GM18867 (cell line): ENCODE measurements at regions not wholly inside any gene's neighbourhood (a gene's known extent, or its start where the extent isn't known, plus 50 kb on each side); places are given as distances from the start of the nearest gene placed in this dataset.
A peak's percentile ranks its signal among the peaks of the same experiment; 100 is the strongest.

ENCODE experiments used
- ATAC-seq: cut with Tn5 transposase; IDR thresholded peaks from one replicate; pipeline ENCODE4 v1.9.1; 2021; ENCODE audit warnings: mild to moderate bottlenecking, moderate library complexity; ENCODE audit not compliant: unreplicated experiment

GRCh38 chr5:112112346-112112745 lies 306.7 kb downstream of the EPB41L4A start:
- no peak for ATAC-seq

- no peak for ATAC-seq
These were observed 309.6 kb downstream of the EPB41L4A start for GRCh38 chr5:112109331-112110007.

DNA sequence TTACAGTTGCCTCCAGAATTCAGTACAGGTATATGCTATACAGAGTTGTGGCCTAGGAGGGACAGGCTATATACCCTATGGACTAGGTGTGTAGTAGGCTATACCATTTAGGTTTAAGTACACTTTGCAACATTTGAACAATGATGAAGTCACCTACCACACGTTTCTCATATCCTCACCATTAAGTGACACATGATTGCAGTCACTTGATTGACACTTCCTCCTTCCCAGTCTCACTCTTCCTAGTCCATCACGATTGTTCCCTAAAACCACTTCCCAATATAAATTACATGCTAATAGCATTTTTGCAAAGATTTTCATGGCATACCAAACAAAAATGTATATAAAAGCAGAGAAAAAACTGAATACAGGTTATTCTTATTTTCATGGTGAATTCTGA lies 312.2 kb downstream of the EPB41L4A start:
- no peak for ATAC-seq

- no peak for ATAC-seq
These were observed 321.3 kb downstream of the EPB41L4A start for GRCh38 chr5:112097768-112098167.

GRCh38 chr5:112087222-112087621 lies 330.2 kb upstream of the NREP start:
- no peak for ATAC-seq

DNA sequence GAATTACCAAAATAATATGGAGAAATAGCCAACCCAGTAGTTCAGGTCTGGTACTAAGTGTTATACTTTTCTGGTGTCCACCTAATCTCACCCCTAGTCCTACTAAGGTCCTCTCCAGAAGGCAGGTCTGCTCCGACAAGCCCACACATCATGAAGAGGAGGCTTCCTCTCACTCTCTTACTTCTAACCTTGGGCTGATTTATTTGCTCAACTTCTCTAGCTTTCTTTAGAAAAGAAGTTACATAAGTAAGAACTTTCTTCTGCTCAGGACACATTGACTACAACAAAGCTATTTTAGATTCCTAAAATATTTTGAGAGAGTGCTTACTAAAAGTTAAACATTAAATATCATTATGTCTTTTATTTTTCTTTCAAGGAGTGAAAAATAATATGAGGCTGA lies 329.7 kb upstream of the NREP start:
- no peak for ATAC-seq

DNA sequence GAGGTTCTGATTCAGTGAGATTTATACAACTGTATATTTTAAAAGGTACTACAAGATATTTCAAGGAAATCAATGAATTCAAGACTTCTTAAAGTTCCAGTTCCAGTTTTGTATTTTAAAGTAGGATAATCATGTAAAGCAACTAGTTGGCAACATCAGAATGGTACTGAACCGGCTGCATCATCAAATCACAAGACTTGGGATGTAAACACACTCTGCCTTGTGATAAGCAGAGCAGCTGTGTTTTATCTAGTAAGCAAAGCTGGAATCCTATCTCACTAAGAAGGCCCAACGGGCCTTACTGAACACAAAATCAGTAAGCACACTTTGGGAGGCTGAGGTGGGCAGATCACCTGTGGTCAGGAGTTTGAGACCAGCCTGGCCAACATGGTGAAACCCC lies 327.2 kb upstream of the NREP start:
- ATAC-seq: no peak

DNA sequence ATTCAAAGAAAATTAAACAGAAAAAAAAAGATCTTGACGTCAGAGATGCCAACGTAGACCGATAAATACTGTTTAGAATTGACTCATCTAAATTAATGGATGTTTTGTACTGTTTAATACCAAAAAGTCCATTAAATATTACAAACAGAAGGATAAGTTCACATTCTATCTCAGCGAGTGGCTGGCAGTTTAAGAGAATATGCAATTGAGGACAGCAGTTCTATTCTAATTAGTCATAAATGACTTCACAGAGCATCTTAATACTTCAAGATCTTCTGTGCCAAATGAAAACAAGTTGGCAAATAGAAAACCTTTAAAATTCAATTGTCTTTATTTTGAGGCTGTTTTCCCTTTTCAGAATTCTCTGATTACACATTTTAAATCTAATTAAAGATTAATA lies 326.6 kb upstream of the NREP start:
- ATAC-seq: no peak

DNA sequence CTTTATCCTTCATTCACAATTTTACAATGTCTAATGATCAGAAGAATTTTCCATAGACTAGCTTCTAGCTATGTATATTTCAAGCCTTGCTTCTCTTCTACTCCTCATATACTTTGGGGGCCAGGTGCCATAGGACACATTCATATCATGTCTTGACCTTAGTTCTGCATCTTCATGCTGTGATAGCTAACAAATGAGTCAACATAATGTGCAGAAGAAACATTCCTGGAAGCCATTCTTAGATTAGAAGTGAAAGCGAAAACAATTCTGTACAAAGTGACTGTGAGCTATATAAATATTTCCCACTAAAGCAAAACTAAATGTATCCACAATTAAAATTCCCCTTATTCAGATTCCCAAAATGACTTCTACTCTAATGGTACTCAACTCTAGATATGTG lies 320.2 kb upstream of the NREP start:
- peak; percentile 88 for ATAC-seq

- ATAC-seq: no peak
These were observed 313.0 kb upstream of the NREP start for GRCh38 chr5:112070022-112070421.

GRCh38 chr5:112069329-112069728 lies 312.3 kb upstream of the NREP start:
- no peak for ATAC-seq

GRCh38 chr5:112068593-112068992 lies 311.6 kb upstream of the NREP start:
- no peak for ATAC-seq

GRCh38 chr5:112065781-112066180 lies 308.8 kb upstream of the NREP start:
- no peak for ATAC-seq

DNA sequence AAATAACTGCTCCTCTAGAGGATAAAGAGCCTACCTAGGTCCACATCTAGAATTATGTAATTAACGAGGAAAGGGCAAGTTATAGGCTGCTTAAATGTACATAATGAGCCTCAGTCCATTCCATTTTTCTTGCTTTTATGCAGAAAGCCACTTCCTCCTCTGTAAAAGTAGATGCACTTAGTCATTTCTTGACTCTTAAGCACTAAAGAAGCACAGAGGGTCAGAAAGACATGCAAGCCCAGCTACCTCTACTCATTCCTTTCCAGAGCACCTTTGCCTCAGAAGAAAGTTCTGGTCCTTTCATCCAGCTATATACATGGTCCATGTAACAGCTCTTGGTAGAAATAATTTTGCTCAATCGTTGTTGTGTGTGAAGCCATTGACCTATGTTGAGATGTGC lies 308.0 kb upstream of the NREP start:
- ATAC-seq: peak; percentile 66

GRCh38 chr5:112064271-112064701 lies 307.3 kb upstream of the NREP start:
- ATAC-seq: no peak

DNA sequence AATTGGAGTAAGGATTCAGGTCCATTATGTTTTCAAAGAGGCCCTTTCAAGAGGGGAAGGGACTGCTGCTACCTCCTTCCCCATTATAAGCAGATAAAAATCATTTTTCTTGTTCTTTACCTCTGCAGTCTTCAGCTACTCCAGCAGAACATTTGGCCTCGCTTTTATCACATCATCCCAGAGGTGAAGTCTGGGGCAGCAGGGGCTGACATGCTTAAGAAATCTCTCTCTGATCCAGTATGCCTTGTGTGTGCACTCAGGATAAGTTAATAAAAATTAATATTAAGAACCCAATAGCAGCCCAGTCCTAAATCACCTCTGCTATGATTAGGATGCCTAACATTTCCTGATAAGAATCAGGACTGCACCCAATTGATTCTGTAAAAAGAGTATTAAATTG lies 306.9 kb upstream of the NREP start:
- no peak for ATAC-seq

DNA sequence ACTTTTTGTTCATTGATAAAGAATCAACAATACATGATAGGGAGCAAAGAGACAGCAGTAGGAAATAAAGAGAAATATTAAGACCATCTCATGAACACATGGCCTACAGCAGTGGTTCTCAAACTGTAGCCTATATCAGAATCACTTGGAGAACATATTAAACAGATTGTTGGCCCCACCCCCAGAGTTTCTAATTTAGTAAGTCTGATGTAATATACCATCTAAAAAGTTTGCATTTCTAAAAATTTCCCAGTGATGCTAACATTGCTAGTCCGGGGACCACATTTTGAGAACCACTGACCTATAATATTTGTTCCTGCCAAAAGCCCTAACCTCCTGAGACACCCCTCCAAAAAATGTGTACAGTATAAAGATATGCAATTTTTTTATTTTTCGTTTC lies 306.2 kb upstream of the NREP start:
- no peak for ATAC-seq

GRCh38 chr5:112062181-112062580 lies 305.2 kb upstream of the NREP start:
- no peak for ATAC-seq

GRCh38 chr5:112061666-112062065 lies 304.7 kb upstream of the NREP start:
- no peak for ATAC-seq

DNA sequence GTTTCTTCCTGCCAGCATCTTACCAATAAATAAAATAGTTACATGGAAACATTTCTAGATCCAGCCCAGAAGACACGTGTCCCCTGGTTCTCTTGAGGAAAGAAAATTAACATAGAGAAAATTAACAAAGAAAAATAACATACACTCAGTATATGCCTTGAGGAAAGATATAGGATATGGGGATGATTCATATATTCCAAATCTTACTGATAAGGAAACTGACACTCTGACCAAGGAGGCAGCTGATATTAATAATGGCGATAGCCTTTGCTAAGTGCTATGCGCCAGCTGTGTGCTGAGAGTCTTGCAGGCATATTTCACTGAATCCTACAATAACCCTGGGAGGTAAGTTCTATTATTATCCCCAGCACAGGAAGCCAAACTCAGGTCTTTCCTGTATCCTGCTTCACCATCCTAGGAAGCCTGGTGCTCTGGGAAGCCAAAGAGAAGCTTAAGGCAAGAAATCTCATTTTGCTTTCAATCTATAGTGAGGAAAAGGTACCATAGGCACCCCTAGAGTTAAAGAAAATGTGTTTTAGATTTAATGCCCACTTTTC lies 302.7 kb upstream of the NREP start:
- ATAC-seq: peak; percentile 65

GRCh38 chr5:112049738-112050137 lies 292.7 kb upstream of the NREP start:
- no peak for ATAC-seq

DNA sequence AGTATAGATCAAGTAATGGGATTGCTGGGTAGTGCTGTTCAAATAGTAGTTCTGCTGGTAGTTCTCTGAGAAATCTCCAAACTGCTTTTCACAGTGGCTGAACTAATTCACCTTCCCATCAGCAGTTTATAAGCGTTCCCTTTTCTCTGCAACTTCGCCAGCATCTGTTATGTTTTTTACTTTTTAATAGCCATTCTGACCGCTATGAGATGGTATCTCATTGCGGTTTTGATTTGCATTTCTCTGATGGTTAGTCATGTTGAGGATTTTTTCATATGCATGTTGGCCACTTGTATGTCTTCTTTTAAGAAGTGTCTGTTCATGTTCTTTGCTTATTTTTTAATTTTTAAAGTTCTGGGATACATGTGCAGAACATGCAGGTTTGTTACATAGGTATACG lies 279.2 kb upstream of the NREP start:
- no peak for ATAC-seq

DNA sequence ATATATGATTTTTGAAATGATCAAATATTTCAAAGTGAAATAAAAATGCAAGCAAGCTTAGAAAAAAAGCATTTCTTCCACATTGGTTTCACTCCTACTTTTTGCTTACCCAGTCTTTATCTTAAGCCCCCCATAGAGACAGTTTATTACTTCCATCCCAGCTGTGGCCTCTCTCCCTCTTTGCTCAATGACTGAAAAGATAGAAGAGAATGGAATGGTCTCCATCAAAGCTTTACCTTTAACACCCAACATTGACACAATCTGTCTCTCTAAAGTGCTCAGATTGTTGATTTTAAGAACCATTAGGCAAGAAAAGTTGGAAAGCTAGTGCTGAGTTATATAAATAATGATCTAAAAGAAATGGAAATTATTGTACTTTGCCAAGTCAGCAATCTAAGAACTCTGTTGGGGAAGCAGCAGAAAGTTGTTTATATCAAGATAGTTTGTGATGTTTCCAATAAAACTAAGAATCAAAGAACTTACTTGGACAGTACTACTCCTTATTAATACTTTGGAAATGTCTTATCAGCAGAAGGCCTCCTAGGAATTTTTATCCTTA lies 277.5 kb upstream of the NREP start:
- no peak for ATAC-seq
